HG03565 (cell line): ENCODE measurements at regions not wholly inside any gene's neighbourhood (a gene's known extent, or its start where the extent isn't known, plus 50 kb on each side); places are given as distances from the start of the nearest gene placed in this dataset.

Experiments
- ATAC-seq: cut with Tn5 transposase; IDR thresholded peaks from one replicate; pipeline ENCODE4 v1.9.1; 2021; ENCODE audit warnings: mild to moderate bottlenecking, moderate library complexity; ENCODE audit not compliant: unreplicated experiment

DNA sequence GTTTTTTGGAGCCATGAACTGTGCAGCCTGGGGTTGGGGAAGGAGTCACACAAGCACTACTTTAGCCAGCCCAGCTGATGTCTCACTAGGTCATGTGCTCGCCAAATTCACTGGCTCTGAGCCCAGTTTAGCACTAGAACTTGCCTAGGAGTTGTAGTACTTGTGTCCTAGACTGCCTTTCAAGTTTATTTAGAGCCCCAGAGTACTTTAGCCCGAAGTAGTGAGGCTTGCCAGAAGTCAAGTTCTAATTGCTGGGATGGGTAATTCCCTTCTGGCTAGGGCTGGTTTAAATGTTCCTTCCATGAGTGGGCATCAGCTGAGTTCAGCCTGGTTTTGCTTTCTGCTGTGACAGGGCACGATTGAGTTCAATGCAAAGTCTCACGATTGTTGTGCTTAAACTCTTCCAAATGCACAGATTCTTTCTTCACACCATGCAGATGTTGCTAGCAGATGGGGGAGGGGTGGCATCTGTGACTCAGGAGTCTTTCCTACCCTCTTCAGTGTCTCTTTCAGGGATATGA, 228.2 kb upstream of the ZPLD1 start:
- ATAC-seq, result no peak

DNA sequence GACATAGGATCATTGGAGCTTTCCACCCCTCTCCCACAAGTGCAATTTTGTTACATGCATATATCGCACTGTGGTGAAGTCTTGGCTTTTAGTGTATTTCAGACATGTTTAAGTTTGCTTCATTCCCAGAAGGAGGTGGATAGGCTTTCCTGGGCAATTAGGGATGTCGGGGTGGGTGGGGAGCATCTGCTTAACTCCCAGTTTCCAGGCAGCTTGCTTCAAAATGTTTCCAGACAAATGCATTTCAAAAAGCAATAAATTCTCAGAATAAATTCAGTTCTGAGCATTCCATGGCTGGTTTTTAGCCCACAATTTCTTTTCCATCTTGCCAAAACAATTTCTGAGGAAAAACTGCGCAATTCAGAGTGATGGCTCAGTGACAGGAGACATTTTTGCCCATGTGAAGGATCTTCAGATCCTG, 227.7 kb upstream of the ZPLD1 start:
- no peak for ATAC-seq

DNA sequence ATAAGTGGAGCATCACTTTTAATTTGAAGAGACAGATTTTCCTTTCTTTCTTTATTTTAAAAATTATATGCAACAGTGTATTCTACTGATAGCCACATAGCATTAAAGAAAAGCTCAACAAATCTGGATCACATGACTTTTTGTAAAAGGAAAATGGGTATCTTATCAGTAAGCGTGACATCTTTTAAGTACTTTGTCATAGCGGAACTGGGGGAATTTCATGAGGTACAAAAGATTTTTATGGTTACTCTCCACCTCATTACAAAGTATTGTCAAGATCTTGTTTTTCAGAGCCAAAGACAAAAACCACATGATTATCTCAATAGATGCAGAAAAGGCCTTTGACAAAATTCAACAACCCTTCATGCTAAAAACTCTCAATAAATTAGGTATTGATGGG, 219.6 kb upstream of the ZPLD1 start:
- ATAC-seq, result no peak

DNA sequence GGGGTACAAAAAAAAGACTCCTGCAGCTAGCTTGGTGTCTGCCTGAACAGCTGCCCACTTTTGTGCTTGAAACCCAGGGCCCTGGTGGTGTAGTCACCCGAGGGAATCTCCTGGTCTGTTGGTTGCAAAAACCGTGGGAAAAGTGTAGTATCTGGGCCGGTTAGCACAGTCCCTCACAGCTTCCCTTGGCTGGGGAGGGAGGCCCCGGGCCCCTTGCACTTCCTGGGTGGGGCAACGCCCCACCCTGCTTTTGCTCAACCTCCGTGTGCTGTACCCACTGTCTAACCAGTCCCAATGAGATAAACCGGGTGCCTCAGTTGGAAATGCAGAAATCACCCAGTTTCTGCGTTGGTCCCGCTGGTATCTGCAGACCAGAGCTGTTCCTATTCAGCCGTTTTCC, 211.7 kb upstream of the ZPLD1 start:
- no peak for ATAC-seq

DNA sequence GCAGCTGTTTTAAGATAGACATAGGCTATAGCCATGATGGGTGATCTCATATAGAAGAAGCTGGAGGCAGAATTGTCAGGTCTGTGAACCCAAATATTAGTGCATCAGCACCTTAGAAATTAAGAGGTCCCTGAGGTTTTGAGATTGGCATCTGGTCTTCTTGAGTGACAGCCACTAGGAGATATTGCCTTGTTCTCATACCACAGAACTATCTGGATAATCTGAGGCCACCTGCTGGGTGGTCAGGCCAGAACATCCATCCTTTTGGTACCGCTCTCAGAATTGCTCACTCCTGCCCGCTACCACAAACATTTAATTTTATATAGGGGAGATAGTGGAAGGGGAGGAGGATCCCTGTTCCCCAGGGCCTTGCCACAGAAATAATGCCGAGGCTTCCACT, 210.6 kb upstream of the ZPLD1 start:
- no peak for ATAC-seq

DNA sequence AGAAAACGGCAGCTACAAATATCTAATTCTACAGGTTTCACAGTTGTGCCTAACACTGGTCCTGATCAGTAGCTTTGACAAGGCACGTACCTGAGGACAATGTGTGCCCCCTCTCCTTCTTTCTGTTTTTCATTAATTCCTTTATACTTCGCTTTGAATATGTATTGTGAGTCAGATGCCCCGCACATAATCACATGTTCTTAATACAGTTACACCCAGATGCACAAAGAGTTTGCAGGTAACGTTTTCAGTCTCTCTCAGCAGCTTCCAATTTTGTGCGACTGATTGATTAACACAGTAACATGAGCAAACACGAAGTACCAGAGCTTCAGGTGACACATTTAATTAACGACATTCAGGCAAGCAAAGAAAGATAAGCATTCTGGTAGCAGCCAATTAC, 209.8 kb upstream of the ZPLD1 start:
- no peak for ATAC-seq

DNA sequence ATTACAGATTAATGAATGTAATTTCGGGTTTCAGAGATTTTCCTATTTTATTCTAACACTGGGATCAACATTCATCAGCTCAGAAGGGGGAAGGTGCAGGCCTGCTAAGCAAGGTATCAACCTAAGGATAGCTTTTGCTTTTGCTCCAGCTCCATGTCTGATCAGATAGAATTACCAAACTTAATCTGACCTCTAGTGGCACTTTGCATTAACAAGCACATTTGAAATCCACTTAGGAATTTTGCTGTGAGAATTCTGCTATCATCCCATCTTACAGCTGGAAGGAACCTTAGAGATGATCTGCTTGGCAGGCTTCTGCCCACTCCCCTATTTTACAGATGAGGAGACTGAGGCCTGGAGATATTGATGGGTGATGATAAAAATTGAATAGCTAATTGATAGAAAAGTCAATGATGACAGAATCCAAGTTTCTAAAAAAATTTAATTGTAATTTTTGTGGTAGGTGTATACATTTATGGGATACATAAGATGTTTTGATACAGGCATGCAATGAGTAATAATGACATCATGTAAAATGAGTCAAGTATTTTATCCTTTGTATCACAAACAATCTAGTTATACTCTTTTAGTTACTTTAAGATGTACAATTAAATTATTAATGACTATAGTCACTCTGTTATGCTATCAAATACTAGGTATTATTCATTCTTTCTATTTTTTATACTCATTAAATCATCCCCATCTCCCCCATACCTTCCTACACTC, 209.2 kb upstream of the ZPLD1 start:
- peak; percentile 50 for ATAC-seq

DNA sequence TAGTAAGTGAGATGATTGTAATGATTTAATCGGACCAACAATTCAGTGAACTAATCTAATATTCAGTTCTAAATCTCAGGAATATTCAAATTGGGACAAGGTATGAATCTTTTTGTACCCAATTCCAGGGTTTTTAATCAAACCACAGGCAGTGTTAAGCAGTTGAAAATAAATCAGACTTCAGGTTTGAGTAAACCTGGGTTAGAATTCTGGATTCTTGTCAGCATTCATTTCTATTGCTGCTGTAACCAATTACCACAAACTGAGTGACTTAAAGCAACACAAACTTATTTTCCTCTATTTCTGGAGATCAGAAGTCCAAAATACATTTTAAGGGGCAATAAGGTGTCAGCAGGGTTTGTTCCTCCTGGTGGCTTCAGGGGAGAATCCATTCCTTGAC, 208.4 kb upstream of the ZPLD1 start:
- ATAC-seq, result no peak

DNA sequence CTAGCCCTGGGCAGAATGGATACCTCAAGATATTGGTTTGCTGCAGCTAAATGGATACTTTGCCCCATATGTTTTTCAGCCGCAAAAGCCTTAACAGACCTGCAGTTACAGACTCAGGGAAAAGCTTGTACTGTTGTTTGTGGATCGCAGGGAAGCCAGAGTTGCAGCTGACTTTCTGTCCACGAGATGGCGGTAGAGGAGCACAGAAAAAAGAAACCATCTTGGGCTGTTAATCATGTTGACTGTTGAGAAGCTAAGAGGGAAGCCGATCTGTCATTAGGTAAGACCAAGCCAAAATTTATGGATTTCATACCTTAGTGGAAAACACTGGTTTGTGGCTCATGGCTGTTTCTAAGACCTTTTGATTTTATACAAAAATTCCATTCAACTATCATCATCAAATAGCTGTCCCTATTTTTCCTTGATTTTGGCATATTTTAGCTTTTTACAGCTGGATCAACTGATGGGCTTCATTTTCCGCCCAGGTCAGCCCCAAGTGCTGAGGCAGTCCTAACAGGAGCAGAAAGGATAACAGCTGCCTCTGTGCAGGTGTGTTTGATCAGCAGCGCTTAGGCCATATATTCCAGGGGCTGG, 205.7 kb upstream of the ZPLD1 start:
- peak; percentile 39 for ATAC-seq

DNA sequence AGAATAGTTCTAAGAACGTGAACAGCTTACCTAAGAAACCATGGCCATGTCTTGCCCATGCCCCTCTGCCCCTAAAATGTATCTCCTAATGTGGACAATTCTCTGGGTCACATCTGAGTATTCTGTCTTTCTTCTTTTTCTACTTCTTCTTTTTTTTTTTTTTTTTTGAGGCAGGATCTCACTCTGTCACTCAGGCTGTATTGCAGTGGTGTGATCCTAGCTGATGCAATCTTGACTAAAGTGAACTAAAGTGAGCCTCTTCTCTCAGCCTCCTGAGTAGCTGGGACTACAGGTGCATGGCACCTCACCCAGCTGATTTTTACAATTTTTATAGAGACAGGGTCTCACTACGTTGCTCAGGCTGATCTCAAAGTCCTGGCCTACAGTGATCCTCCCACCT, 204.8 kb upstream of the ZPLD1 start:
- no peak for ATAC-seq

DNA sequence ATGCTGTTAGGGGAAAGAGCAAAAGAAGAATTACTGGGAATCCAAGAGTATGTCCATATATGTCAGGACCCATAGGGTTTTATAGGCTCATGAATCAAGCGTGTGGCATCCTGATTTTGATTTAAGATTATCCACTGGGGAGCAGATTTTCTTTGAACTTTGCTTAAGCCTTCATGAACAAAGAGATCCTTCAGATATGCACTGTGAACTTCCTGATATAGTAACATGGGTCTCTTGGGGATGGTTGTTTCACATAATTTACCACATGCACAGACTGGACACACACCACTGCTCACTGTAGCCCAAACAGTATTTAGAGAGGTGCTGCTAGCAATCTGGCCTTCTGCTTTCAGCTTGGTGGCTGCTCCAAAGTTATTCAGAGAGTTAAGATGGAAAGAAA, 200.9 kb upstream of the ZPLD1 start:
- peak; percentile 95 for ATAC-seq

DNA sequence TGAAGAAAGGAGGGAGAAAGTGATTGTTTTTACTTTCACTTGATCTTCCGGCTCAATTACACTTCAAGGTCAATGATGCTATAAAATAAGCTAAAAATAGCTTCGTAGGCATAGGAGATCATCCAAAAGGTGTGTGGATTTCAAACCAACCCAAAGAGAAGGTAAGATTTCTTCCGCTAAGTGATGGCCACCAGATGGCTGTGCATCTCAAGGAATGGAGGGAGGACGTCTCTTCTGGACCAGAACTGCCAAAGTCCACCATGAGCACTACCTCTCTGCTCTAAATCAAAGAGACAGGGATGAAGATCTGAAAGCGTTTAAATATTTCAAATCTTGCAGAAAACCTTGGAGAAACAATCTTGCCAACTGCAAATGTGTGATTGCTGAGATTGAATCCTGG, 199.1 kb upstream of the ZPLD1 start:
- no peak for ATAC-seq

DNA sequence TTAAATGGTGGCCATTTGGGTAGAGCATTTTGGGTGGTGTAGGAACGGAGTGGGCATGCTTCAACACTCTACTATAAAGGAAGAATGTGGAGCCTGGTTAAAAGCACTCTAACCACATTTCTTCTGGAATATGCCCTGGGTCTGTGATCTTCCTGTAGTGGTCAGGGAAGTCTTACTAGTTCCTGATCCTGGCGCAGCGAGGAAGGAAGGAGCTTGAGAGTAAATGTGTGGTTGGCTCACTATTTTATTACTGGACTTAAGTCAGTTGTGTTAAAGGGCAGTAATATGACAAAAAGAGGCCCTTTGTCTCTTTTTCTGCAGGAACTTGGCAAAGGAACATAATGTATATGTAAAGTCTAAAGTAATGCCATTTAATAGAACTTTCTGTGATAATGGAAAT, 197.6 kb upstream of the ZPLD1 start:
- ATAC-seq, result no peak

DNA sequence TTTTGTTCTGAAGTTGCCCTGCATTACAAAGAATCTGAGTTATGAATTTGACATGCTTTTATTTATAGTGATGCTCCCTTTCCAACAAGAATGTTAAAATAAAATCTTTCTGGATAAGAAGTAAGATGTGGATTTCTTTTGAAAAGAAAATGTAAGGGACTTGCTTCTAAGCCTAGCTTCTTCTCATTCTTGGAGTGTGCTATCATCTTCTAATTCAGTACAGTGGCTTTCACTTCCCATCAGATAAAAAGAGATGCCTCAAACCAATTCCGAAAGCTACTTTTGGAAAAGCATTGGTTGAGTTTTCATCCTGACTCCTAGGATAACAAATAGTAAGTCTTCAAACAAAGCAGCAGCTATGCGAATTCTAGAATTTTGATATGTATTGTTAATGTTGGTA, 197.0 kb upstream of the ZPLD1 start:
- no peak for ATAC-seq

DNA sequence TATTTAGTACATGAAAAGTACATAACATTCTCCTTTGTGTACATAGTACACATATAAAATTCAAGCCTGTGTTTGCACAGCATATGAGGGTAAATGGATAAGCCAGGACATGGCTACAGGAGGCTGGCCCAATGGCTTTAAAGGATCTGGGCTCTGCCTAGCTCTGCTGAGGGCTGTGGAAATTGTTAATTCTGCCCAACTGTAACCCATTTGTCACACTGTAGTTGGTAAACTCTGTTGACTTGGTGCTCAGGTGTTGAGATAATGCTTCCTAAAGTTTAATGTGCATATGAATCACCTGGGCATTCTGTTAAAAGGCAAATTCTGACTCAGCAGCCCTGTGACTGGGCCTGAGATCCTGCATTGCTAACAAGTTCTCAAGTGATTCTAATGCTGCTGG, 196.5 kb upstream of the ZPLD1 start:
- ATAC-seq, result no peak

DNA sequence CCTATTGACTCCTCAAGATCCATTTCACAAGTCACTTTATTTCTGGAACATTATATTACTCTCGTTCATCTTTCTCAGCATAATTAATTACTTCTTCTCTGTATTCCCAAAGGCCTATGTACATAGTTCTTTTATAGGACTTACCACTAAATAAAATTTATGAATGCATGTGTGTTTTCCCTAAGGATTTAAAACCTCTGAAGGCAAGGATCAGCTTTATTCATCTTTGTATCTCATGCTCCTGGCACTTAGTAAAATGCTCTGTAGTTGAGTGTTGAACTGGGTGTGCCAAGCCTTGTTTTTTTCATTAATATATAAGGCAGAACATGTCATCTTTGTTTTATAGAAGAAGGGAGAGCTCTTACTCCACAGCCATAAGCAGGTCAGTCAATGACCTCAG, 194.1 kb upstream of the ZPLD1 start:
- ATAC-seq, result no peak

DNA sequence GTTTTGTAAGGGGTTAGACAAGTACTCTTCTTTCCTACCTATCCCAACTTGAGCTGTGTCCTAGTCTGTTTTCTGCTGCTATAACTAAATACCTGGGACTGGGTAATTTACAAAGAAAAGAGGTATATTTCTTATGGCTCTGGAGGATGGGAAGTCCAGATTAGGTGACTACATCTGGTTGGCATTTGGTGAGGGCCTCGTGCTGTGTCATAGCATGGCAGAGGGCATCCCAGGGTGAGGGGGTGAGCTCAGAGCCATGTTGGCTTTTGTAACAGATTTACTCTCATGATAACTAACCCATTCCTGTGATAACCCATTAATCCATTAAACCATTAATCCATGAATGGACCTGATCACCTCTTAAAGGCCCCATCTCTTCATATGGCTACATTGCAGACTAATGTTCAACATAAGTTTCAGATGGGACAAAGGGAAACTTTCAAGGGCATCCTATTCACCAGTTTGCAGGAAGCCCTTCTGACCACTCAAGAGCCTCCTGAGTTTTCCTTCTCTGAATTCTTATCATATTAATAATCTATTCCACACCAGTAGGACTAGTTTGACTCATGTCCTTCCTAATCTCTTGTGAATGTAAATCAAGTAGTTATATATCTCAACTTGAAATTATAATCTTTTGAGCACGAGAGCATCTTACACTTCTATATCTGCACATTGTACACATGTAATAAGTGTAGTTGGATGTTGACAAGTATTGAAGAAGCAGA, 185.7 kb upstream of the ZPLD1 start:
- ATAC-seq, result no peak

DNA sequence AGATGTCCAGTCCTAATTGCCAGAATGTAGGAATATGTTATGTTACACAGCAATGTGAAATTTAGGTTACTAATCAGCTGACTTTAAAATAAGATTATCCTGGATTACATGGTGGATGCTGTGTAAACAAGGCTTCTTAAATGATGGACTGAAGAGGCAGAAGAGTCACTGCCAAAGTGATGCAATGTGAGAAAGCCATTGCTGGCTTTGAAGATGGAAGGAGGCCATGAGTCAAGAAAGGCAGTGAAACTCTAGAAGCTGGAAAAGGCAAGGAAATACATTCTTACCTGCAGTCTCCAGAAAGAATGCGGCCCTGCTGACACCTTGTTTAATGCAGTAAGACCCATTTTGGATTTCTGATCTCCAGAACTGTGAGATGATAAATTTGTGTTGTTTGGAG, 179.1 kb upstream of the ZPLD1 start:
- no peak for ATAC-seq

DNA sequence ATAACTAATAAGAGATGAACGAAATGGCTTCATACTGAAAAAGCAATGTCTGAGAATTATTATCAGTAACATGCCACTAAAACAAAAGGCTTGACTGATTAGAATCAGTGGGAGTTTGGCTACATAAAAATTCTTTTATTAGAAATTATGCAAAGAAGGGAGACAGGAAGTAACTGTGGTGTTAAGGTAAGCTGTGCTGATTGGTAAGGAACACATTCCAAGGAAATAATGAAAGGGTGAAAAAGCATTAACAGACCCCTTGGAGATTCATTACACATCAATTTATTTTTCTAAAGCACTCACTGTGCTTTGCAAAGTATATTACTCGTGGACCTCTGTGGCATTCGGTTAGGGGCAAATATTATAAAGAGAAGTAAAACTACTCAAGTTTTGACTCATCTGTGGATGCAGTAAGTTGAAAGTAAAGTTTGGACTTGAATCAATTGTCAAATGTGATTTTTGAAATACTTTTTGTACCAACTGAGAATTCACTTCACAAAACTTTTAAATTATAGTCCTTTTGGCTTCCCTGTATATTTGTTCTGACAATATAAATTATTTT, 176.1 kb upstream of the ZPLD1 start:
- ATAC-seq, result peak; percentile 63

DNA sequence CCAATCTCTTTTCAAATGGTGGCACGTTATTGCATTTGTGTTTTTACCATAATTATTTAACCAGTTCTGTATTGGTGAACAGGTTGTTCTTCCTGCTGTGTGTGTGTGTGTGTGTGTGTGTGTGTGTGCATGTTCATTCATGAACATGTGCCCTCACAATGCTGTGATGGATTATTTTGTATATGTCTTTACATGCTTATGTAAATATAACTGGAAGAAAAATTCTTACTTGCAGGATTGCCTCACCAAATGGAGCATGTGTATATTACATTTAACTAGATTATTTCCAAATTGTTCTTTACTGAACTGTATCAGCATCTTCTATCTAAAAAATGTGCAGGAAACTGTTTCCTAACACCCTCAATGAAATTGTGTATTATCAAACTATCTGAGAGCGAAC, 175.2 kb upstream of the ZPLD1 start:
- no peak for ATAC-seq

DNA sequence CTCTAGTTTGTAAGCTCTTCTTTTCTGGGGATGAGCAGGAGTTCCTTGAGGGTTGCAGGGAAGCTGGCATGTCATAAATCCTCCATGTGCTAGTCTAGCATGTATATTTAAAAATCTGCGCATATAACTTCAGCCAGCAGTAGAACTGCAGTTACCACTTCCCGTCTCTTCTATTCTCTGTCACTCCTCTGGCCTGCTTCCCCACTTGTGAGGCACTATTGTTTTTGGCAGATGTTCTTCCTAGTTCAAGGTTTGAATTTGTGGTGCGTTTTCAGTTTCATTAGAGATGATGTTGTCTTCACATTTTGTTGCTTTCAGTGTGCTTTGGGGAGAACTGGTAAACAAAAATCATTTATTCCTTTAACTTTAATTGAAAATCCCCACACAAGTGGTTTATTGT, 169.1 kb upstream of the ZPLD1 start:
- peak; percentile 63 for ATAC-seq

DNA sequence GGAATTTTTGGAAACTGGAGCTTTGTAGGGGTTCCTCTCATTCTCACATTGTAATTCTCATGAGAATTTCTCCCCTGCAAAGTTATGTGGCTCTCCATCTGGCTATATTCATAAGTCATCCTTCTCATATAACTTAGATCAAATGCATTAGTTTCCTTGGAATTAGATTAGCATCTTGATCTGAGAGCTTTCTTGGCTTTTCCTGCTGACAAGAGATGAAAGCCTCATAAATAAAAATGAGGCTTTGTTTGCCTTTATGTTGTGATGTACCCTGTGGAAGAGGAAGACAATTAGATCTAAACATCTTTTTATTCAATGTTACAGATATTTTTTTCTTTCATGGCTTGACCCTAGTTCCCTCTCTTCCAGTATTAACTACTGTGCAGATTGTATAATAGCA, 165.4 kb upstream of the ZPLD1 start:
- ATAC-seq, result no peak
